MM.1S (cell line): ENCODE measurements at regions not wholly inside any gene's neighbourhood (a gene's known extent, or its start where the extent isn't known, plus 50 kb on each side); places are given as distances from the start of the nearest gene placed in this dataset.

ENCODE experiments used
- EZH2phosphoT487 ChIP-seq: fragments of 300-600 bp; sonication (generic); IDR thresholded peaks from 2 replicates; pipeline ENCODE4 v1.6.1; 2018; ENCODE audit warnings: antibody characterized with exemption, low read length
- TF ChIP-seq, protein P1 (sequence below): fragments of 300-600 bp; sonication (generic); IDR thresholded peaks from 2 replicates; pipeline ENCODE4 v1.5.1; 2016; ENCODE audit warnings: antibody characterized with exemption, low read length, mixed read lengths

DNA sequence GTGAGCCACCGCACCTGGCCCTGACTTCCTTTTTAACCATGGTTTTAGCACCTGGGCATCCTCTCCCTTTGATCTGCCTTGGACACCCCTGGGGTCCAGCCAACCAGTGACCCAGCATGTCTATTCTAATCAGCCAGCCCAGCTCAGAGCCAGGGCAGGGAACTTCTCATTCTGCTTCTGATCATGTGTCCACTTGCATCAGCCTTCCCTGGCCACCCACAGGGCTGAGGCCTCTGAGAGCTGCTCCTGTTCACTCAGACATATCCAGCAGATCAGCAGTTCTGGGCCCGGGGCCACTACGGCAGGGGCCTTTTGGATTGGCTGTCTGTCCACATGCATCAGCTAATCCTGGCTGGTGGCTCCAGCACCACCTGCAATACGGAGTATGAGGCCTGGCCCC is 117.9 kb upstream of the MAP1LC3B2 start:
- TF ChIP-seq, protein P1, sequence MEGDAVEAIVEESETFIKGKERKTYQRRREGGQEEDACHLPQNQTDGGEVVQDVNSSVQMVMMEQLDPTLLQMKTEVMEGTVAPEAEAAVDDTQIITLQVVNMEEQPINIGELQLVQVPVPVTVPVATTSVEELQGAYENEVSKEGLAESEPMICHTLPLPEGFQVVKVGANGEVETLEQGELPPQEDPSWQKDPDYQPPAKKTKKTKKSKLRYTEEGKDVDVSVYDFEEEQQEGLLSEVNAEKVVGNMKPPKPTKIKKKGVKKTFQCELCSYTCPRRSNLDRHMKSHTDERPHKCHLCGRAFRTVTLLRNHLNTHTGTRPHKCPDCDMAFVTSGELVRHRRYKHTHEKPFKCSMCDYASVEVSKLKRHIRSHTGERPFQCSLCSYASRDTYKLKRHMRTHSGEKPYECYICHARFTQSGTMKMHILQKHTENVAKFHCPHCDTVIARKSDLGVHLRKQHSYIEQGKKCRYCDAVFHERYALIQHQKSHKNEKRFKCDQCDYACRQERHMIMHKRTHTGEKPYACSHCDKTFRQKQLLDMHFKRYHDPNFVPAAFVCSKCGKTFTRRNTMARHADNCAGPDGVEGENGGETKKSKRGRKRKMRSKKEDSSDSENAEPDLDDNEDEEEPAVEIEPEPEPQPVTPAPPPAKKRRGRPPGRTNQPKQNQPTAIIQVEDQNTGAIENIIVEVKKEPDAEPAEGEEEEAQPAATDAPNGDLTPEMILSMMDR: no peak
- no peak for TF ChIP-seq EZH2phosphoT487
